HG03196 (cell line): ENCODE measurements at regions not wholly inside any gene's neighbourhood (a gene's known extent, or its start where the extent isn't known, plus 50 kb on each side); places are given as distances from the start of the nearest gene placed in this dataset.

ENCODE experiments used
- ATAC-seq: cut with Tn5 transposase; IDR thresholded peaks from one replicate; pipeline ENCODE4 v1.9.1; 2021; ENCODE audit not compliant: unreplicated experiment

- no peak for ATAC-seq
Measured at GRCh38 chr5:152853361-152853760, 448.3 kb upstream of the NMUR2 start.

- no peak for ATAC-seq
Measured at GRCh38 chr5:152855441-152855840, 450.4 kb upstream of the NMUR2 start.

GRCh38 chr5:152861231-152861630 lies 456.2 kb upstream of the NMUR2 start:
- ATAC-seq: no peak

GRCh38 chr5:152864447-152864846 lies 459.4 kb upstream of the NMUR2 start:
- no peak for ATAC-seq

- ATAC-seq: no peak
Measured at GRCh38 chr5:152864991-152865390, 459.9 kb upstream of the NMUR2 start.

- ATAC-seq: no peak
Measured at GRCh38 chr5:152869971-152870370, 464.9 kb upstream of the NMUR2 start.

GRCh38 chr5:152882621-152883020 lies 477.5 kb upstream of the NMUR2 start:
- ATAC-seq: no peak

GRCh38 chr5:152883066-152883775 lies 478.1 kb upstream of the NMUR2 start:
- no peak for ATAC-seq

- ATAC-seq: no peak
Measured at GRCh38 chr5:152884006-152884405, 478.9 kb upstream of the NMUR2 start.

- no peak for ATAC-seq
Measured at GRCh38 chr5:152900332-152900731, 495.3 kb upstream of the NMUR2 start.

- no peak for ATAC-seq
Measured at GRCh38 chr5:152901754-152902153, 496.7 kb upstream of the NMUR2 start.

GRCh38 chr5:152905286-152905685 lies 500.2 kb upstream of the NMUR2 start:
- no peak for ATAC-seq

GRCh38 chr5:152907488-152908245 lies 502.6 kb upstream of the NMUR2 start:
- ATAC-seq: no peak

- no peak for ATAC-seq
Measured at GRCh38 chr5:152912924-152913323, 507.8 kb upstream of the NMUR2 start.

GRCh38 chr5:152932621-152933020 lies 527.5 kb upstream of the NMUR2 start:
- no peak for ATAC-seq

- ATAC-seq: no peak
Measured at GRCh38 chr5:152933056-152933455, 528.0 kb upstream of the NMUR2 start.

GRCh38 chr5:152938630-152939029 lies 533.6 kb upstream of the NMUR2 start:
- no peak for ATAC-seq

- ATAC-seq: no peak
Measured at GRCh38 chr5:152942633-152943336, 537.7 kb upstream of the NMUR2 start.

- no peak for ATAC-seq
Measured at GRCh38 chr5:152953788-152954483, 536.5 kb upstream of the GRIA1 start.

GRCh38 chr5:152956943-152957613 lies 533.4 kb upstream of the GRIA1 start:
- ATAC-seq: no peak
